Thyroid gland (tissue), 4 donors: ENCODE measurements at regions not wholly inside any gene's neighbourhood (a gene's known extent, or its start where the extent isn't known, plus 50 kb on each side); places are given as distances from the start of the nearest gene placed in this dataset.

Experiments used
- DNase-seq, 2 donors: peaks; one replicate each; pipeline ENCODE4 v3.0.0-alpha.2; 2019
- H3K27ac ChIP-seq, 3 donors: fragments of 200-600 bp; sonication (generic); 1 replicate in 2 of 3; 2 replicates in 1 of 3; pipeline ENCODE4 v1.5.1; 2016 to 2019; ENCODE audit warnings: mild to moderate bottlenecking in 1 of 3, moderate library complexity in 1 of 3
- H3K27me3 ChIP-seq: fragments of 200-600 bp; sonication (generic); one replicate; pipeline ENCODE4 v1.5.1; 2019
- H3K36me3 ChIP-seq, 2 donors: fragments of 200-600 bp; sonication (generic); one replicate each; pipeline ENCODE4 v1.5.1; 2016 to 2019
- H3K4me1 ChIP-seq, 2 donors: fragments of 200-600 bp; sonication (generic); one replicate each; pipeline ENCODE4 v1.5.1; 2017 to 2019
- H3K4me3 ChIP-seq, 3 donors: fragments of 200-600 bp; sonication (generic); replicated peaks in 1 of 3; 1 replicate in 2 of 3; 2 replicates in 1 of 3; pipeline ENCODE4 v1.5.1; 2016; ENCODE audit warnings: mild to moderate bottlenecking in 1 of 3
- H3K9me3 ChIP-seq: fragments of 200-600 bp; sonication (generic); one replicate; pipeline ENCODE4 v1.5.1; 2017
- CTCF ChIP-seq, 6 experiments: fragments of 200-600 bp in 3 of 6; fragments of 450-650 bp in 3 of 6; sonication (generic) in 3 of 6; IDR thresholded peaks; one replicate each; pipeline ENCODE4 v1.5.1; 2016 to 2019; ENCODE audit warnings: antibody characterized with exemption in 6 of 6, mild to moderate bottlenecking in 2 of 6, inconsistent platforms in 1 of 6, moderate library complexity in 1 of 6
- POLR2A ChIP-seq, 2 donors: fragments of 450-650 bp; IDR thresholded peaks; one replicate each; pipeline ENCODE4 v1.6.1; 2017; ENCODE audit warnings: antibody characterized with exemption in 2 of 2, mild to moderate bottlenecking in 2 of 2, moderate library complexity in 1 of 2
- WGBS, 2 donors: methylation state at CpG; one replicate each; pipeline ENCODE4 v1.1.5; 2017; 5-methylcytosine and 5-hydroxymethylcytosine counted together
- intact Hi-C: fragments of 100-400 bp; cut with DNase I; formaldehyde crosslinking; loops from one replicate; pipeline ENCODE4 v1.15.1; 2023

- WGBS, 2 donors: 54 to 65% methylated on average over 8 of the region's 8 CpGs
- DNase-seq: no peak
- intact Hi-C loops: no loop called here
- no peak for TF ChIP-seq CTCF (IDR thresholded peaks at IDR 0.05)
- TF ChIP-seq POLR2A (IDR thresholded peaks at IDR 0.05): no peak
- peak overlapping the region in 1 of 3 donors; percentile 94 for H3K27ac ChIP-seq
- H3K36me3 ChIP-seq: no peaks in the 10 kb centered on the region
- H3K4me1 ChIP-seq: peaks cover 47 to 48% of the 10 kb centered on the region in 2 donors
- H3K9me3 ChIP-seq: no peaks in the 10 kb centered on the region
- H3K27me3 ChIP-seq: no peaks in the 10 kb centered on the region
- no peak overlapping the region for H3K4me3 ChIP-seq
Measured at GRCh38 chr1:212228591-212229119, 56.6 kb upstream of the PPP2R5A start.

GRCh38 chr1:212229654-212230053 is 55.6 kb upstream of the PPP2R5A start:
- intact Hi-C loops: loop anchor here (10.0 kb wide), 1 partner anchor 55 kb away; the partner anchor contains the start of gene PPP2R5A
- Histone ChIP-seq H3K36me3 (no peaks in the 10 kb centered on the region), H3K27me3 (no peaks in the 10 kb centered on the region), H3K27ac (peak overlapping the region; percentile 23 to 57 (median 29)), H3K4me3 (no peak overlapping the region), H3K9me3 (no peaks in the 10 kb centered on the region), H3K4me1 (peaks cover 57% of the 10 kb centered on the region in 2 donors)
- TF ChIP-seq POLR2A (IDR thresholded peaks at IDR 0.05) (no peak), CTCF (IDR thresholded peaks at IDR 0.05) (no peak)
- WGBS, 2 donors: 83 to 97% methylated on average over 2 of the region's 2 CpGs
- no peak for DNase-seq

- TF ChIP-seq POLR2A (IDR thresholded peaks at IDR 0.05) (no peak), CTCF (IDR thresholded peaks at IDR 0.05) (no peak)
- intact Hi-C loops: loop anchor here (10.0 kb wide), 1 partner anchor 54 kb away; the partner anchor contains the start of gene PPP2R5A
- Histone ChIP-seq H3K36me3 (no peaks in the 10 kb centered on the region), H3K27me3 (no peaks in the 10 kb centered on the region), H3K9me3 (no peaks in the 10 kb centered on the region), H3K4me3 (no peak overlapping the region), H3K4me1 (peaks cover 58 to 61% of the 10 kb centered on the region in 2 donors), H3K27ac (peak overlapping the region; percentile 29 to 65 (median 57))
- WGBS, 2 donors: 35 to 71% methylated on average over 3 of the region's 3 CpGs
- DNase-seq: peak; percentile 82 to 89
Measured at GRCh38 chr1:212230329-212230728, 54.9 kb upstream of the PPP2R5A start.

GRCh38 chr1:212231372-212231771 is 53.8 kb upstream of the PPP2R5A start:
- Histone ChIP-seq H3K36me3 (no peaks in the 10 kb centered on the region), H3K27ac (peak overlapping the region; percentile 29 to 65 (median 57)), H3K4me3 (no peak overlapping the region), H3K27me3 (no peaks in the 10 kb centered on the region), H3K9me3 (no peaks in the 10 kb centered on the region), H3K4me1 (peaks cover 54 to 55% of the 10 kb centered on the region in 2 donors)
- WGBS, 2 donors: 76 to 94% methylated on average over 1 of the region's 1 CpG
- TF ChIP-seq CTCF (IDR thresholded peaks at IDR 0.05): no peak
- TF ChIP-seq POLR2A (IDR thresholded peaks at IDR 0.05): no peak
- no peak for DNase-seq
- intact Hi-C loops: loop anchor here (10.0 kb wide), 1 partner anchor 53 kb away; the partner anchor contains the start of gene PPP2R5A

GRCh38 chr1:212232090-212232489 is 53.1 kb upstream of the PPP2R5A start:
- Histone ChIP-seq H3K27ac (no peak overlapping the region), H3K4me1 (peaks cover 50 to 53% of the 10 kb centered on the region in 2 donors), H3K9me3 (no peaks in the 10 kb centered on the region), H3K27me3 (no peaks in the 10 kb centered on the region), H3K4me3 (no peak overlapping the region), H3K36me3 (no peaks in the 10 kb centered on the region)
- intact Hi-C loops: loop anchor here (10.0 kb wide), 1 partner anchor 53 kb away; the partner anchor contains the start of gene PPP2R5A
- 78 to 82% methylated on average over 3 of the region's 3 CpGs for WGBS, 2 donors
- no peak for DNase-seq
- TF ChIP-seq CTCF (IDR thresholded peaks at IDR 0.05): no peak
- TF ChIP-seq POLR2A (IDR thresholded peaks at IDR 0.05): no peak
